GM23338 (cell line): ENCODE measurements at regions not wholly inside any gene's neighbourhood (a gene's known extent, or its start where the extent isn't known, plus 50 kb on each side); places are given as distances from the start of the nearest gene placed in this dataset.

ENCODE experiments used
- ATAC-seq: fragments of 200-7000 bp; cut with Tn5 transposase; 3 replicates; pipeline ENCODE4 v1.9.1; 2020
- DNase-seq: peaks from one replicate; pipeline ENCODE4 v3.0.0-alpha.2; 2015; ENCODE audit warnings: low spot score
- H2AFZ ChIP-seq: fragments of 200-600 bp; sonication (generic); 2 replicates; pipeline ENCODE4 v1.8.0; 2016; ENCODE audit warnings: antibody characterized with exemption, mild to moderate bottlenecking, moderate library complexity
- H3F3A ChIP-seq: fragments of 200-600 bp; sonication (generic); replicated peaks from 2 replicates; pipeline ENCODE4 v1.8.0; 2017; ENCODE audit warnings: antibody characterized with exemption, mixed run types, low read depth
- H3K27ac ChIP-seq: fragments of 200-600 bp; sonication (generic); 2 replicates; pipeline ENCODE4 v1.6.1; 2016; ENCODE audit warnings: low read depth
- H3K27me3 ChIP-seq: fragments of 200-600 bp; sonication (generic); 2 replicates; pipeline ENCODE4 v1.8.0; 2016; ENCODE audit warnings: mild to moderate bottlenecking, mixed run types, moderate library complexity; ENCODE audit not compliant: insufficient read depth
- H3K36me3 ChIP-seq: fragments of 200-600 bp; sonication (generic); 2 replicates; pipeline ENCODE4 v1.8.0; 2016; ENCODE audit warnings: mild to moderate bottlenecking; ENCODE audit not compliant: insufficient read depth
- H3K4me1 ChIP-seq: fragments of 200-600 bp; sonication (generic); 2 replicates; pipeline ENCODE4 v1.8.0; 2016; ENCODE audit warnings: mild to moderate bottlenecking, moderate library complexity; ENCODE audit not compliant: insufficient read depth
- H3K4me2 ChIP-seq: fragments of 200-600 bp; sonication (generic); 2 replicates; pipeline ENCODE4 v1.7.1; 2017; ENCODE audit warnings: mixed run types
- H3K4me3 ChIP-seq: fragments of 200-600 bp; sonication (generic); 2 replicates; pipeline ENCODE4 v1.6.1; 2016; ENCODE audit warnings: mixed run types
- H3K79me2 ChIP-seq: fragments of 200-600 bp; sonication (generic); replicated peaks from 2 replicates; pipeline ENCODE4 v1.8.0; 2017; ENCODE audit warnings: mild to moderate bottlenecking; ENCODE audit not compliant: insufficient read depth
- H3K9me2 ChIP-seq: fragments of 200-600 bp; sonication (generic); 2 replicates; pipeline ENCODE4 v1.8.0; 2017; ENCODE audit not compliant: insufficient read depth
- H4K20me1 ChIP-seq: fragments of 200-600 bp; sonication (generic); replicated peaks from 2 replicates; pipeline ENCODE4 v1.8.0; 2017; ENCODE audit warnings: mild to moderate bottlenecking; ENCODE audit not compliant: insufficient read depth
- H3K27ac Mint-ChIP-seq: 2 replicates; pipeline ENCODE4 v1.8.0; 2020; ENCODE audit warnings: inconsistent platforms, mild to moderate bottlenecking, moderate library complexity, mixed read lengths
- H3K27me3 Mint-ChIP-seq: 3 replicates; pipeline ENCODE4 v1.8.0; 2022; ENCODE audit warnings: low read depth, mild to moderate bottlenecking, moderate library complexity, mixed read lengths, inconsistent platforms; ENCODE audit not compliant: insufficient read depth, poor library complexity
- H3K36me3 Mint-ChIP-seq: 3 replicates; pipeline ENCODE4 v1.8.0; 2021; ENCODE audit warnings: low read depth, mild to moderate bottlenecking, inconsistent platforms, moderate library complexity, mixed read lengths
- H3K4me1 Mint-ChIP-seq: 3 replicates; pipeline ENCODE4 v1.8.0; 2020; ENCODE audit warnings: mild to moderate bottlenecking, inconsistent platforms, mixed read lengths
- H3K4me3 Mint-ChIP-seq: 3 replicates; pipeline ENCODE4 v1.8.0; 2021; ENCODE audit warnings: moderate library complexity, mild to moderate bottlenecking, inconsistent platforms, mixed read lengths
- H3K9me3 Mint-ChIP-seq: 3 replicates; pipeline ENCODE4 v1.8.0; 2020; ENCODE audit warnings: moderate library complexity, mild to moderate bottlenecking, inconsistent platforms, mixed read lengths
- CREB1 ChIP-seq: fragments of 250-450 bp; sonication (Bioruptor Pico); IDR thresholded peaks from 2 replicates; pipeline ENCODE4 v1.5.0; 2020; ENCODE audit warnings: low read depth, mild to moderate bottlenecking, moderate library complexity
- EZH2 ChIP-seq: fragments of 200-600 bp; sonication (generic); IDR thresholded peaks from one replicate; pipeline ENCODE4 v1.8.0; 2017; ENCODE audit warnings: antibody characterized with exemption, mild to moderate bottlenecking, low read depth; ENCODE audit not compliant: unreplicated experiment
- EZH2phosphoT487 ChIP-seq: fragments of 200-600 bp; sonication (generic); IDR thresholded peaks from one replicate; pipeline ENCODE4 v1.8.1; 2018; ENCODE audit warnings: antibody characterized with exemption; ENCODE audit not compliant: unreplicated experiment
- JUNB ChIP-seq: IDR thresholded peaks from one replicate; pipeline ENCODE4 v1.6.1; 2016; ENCODE audit warnings: antibody characterized with exemption; ENCODE audit not compliant: unreplicated experiment
- NANOG ChIP-seq: IDR thresholded peaks from 2 replicates; pipeline ENCODE4 v1.6.1; 2016; ENCODE audit warnings: antibody characterized with exemption, borderline replicate concordance
- POLR2AphosphoS5 ChIP-seq: IDR thresholded peaks from 2 replicates; pipeline ENCODE4 v1.6.1; 2016; ENCODE audit warnings: antibody characterized with exemption, low read depth
- STAT1 ChIP-seq: IDR thresholded peaks from one replicate; pipeline ENCODE4 v1.6.1; 2016; ENCODE audit warnings: antibody characterized with exemption; ENCODE audit not compliant: unreplicated experiment
- ZNF114 ChIP-seq: fragments of 250-450 bp; sonication (Bioruptor Pico); IDR thresholded peaks from 2 replicates; pipeline ENCODE4 v1.5.0; 2020; ENCODE audit warnings: mild to moderate bottlenecking, moderate library complexity
- ZNF331 ChIP-seq: fragments of 250-450 bp; sonication (Bioruptor Pico); IDR thresholded peaks from 2 replicates; pipeline ENCODE4 v1.5.0; 2020; ENCODE audit warnings: low read depth, mild to moderate bottlenecking, moderate library complexity
- TF ChIP-seq, protein P1 (sequence below): IDR thresholded peaks from 2 replicates; pipeline ENCODE4 v1.6.1; 2016; ENCODE audit warnings: antibody characterized with exemption
- TF ChIP-seq, protein P2 (sequence below), 2 experiments: fragments of 200-600 bp in 1 of 2; sonication (generic) in 1 of 2; conservative IDR thresholded peaks; 2 replicates each; pipeline versions ENCODE4 v1.5.1 to v1.6.1; 2016 to 2017; ENCODE audit warnings: antibody characterized with exemption in 2 of 2, low read depth in 2 of 2, mild to moderate bottlenecking in 2 of 2, moderate library complexity in 1 of 2
- TF ChIP-seq, protein P3 (sequence below): fragments of 250-450 bp; sonication (Bioruptor Pico); IDR thresholded peaks from 2 replicates; pipeline ENCODE4 v1.5.0; 2020; ENCODE audit warnings: mild to moderate bottlenecking, moderate library complexity
- TF ChIP-seq, protein P4 (sequence below): IDR thresholded peaks from one replicate; pipeline ENCODE4 v1.6.1; 2018; ENCODE audit warnings: antibody characterized with exemption; ENCODE audit not compliant: unreplicated experiment

DNA sequence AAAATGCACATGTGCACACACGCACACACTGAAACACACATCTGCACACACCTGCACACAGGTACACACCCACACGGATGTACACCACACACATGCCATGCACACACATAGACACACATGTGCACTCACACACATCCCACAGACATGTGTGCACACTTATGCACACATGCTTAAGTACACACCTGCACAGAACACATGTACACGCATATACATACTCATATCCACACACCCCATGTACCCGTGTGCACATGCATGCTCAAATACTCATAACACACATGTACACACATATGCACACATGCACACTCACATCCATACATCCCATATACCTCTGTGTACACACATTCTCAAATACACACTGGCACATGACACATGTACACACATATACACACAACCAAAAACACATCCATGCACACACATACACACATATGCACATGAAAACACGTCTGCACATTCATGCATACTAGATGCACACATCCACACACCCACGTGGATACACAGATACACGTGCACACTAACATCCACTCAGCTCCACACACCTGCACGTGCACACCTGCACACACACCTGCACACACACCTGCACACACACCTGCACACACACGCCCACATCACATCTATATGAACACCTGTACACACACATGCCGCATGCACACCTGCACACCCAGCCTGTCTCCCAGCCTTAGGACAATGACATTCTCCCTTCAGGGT, 336.7 kb downstream of the ADGRD1 start:
- Histone ChIP-seq H3K4me1 (no peaks in the 10 kb centered on the region), H4K20me1 (no peaks in the 10 kb centered on the region), H3K79me2 (no peaks in the 10 kb centered on the region), H3F3A (no peaks in the 10 kb centered on the region), H3K4me3 (no peak overlapping the region), H3K27ac (no peak overlapping the region), H3K9me2 (no peaks in the 10 kb centered on the region), H3K36me3 (no peaks in the 10 kb centered on the region), H2AFZ (no peak overlapping the region), H3K27me3 (no peaks in the 10 kb centered on the region), H3K4me2 (no peak overlapping the region)
- TF ChIP-seq ZNF114 (CRISPR knock-in tag), result no peak
- TF ChIP-seq, protein P1, sequence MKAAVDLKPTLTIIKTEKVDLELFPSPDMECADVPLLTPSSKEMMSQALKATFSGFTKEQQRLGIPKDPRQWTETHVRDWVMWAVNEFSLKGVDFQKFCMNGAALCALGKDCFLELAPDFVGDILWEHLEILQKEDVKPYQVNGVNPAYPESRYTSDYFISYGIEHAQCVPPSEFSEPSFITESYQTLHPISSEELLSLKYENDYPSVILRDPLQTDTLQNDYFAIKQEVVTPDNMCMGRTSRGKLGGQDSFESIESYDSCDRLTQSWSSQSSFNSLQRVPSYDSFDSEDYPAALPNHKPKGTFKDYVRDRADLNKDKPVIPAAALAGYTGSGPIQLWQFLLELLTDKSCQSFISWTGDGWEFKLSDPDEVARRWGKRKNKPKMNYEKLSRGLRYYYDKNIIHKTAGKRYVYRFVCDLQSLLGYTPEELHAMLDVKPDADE, result no peak
- no peak for TF ChIP-seq ZNF331 (CRISPR knock-in tag)
- TF ChIP-seq JUNB, result no peak
- TF ChIP-seq EZH2, result no peak
- TF ChIP-seq, protein P2, sequence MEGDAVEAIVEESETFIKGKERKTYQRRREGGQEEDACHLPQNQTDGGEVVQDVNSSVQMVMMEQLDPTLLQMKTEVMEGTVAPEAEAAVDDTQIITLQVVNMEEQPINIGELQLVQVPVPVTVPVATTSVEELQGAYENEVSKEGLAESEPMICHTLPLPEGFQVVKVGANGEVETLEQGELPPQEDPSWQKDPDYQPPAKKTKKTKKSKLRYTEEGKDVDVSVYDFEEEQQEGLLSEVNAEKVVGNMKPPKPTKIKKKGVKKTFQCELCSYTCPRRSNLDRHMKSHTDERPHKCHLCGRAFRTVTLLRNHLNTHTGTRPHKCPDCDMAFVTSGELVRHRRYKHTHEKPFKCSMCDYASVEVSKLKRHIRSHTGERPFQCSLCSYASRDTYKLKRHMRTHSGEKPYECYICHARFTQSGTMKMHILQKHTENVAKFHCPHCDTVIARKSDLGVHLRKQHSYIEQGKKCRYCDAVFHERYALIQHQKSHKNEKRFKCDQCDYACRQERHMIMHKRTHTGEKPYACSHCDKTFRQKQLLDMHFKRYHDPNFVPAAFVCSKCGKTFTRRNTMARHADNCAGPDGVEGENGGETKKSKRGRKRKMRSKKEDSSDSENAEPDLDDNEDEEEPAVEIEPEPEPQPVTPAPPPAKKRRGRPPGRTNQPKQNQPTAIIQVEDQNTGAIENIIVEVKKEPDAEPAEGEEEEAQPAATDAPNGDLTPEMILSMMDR (conservative IDR thresholded peaks at IDR 0.05; ENCODE audit: low read depth in 2 of 2), result no peak
- TF ChIP-seq CREB1, result no peak
- TF ChIP-seq POLR2AphosphoS5, result no peak
- TF ChIP-seq, protein P3, sequence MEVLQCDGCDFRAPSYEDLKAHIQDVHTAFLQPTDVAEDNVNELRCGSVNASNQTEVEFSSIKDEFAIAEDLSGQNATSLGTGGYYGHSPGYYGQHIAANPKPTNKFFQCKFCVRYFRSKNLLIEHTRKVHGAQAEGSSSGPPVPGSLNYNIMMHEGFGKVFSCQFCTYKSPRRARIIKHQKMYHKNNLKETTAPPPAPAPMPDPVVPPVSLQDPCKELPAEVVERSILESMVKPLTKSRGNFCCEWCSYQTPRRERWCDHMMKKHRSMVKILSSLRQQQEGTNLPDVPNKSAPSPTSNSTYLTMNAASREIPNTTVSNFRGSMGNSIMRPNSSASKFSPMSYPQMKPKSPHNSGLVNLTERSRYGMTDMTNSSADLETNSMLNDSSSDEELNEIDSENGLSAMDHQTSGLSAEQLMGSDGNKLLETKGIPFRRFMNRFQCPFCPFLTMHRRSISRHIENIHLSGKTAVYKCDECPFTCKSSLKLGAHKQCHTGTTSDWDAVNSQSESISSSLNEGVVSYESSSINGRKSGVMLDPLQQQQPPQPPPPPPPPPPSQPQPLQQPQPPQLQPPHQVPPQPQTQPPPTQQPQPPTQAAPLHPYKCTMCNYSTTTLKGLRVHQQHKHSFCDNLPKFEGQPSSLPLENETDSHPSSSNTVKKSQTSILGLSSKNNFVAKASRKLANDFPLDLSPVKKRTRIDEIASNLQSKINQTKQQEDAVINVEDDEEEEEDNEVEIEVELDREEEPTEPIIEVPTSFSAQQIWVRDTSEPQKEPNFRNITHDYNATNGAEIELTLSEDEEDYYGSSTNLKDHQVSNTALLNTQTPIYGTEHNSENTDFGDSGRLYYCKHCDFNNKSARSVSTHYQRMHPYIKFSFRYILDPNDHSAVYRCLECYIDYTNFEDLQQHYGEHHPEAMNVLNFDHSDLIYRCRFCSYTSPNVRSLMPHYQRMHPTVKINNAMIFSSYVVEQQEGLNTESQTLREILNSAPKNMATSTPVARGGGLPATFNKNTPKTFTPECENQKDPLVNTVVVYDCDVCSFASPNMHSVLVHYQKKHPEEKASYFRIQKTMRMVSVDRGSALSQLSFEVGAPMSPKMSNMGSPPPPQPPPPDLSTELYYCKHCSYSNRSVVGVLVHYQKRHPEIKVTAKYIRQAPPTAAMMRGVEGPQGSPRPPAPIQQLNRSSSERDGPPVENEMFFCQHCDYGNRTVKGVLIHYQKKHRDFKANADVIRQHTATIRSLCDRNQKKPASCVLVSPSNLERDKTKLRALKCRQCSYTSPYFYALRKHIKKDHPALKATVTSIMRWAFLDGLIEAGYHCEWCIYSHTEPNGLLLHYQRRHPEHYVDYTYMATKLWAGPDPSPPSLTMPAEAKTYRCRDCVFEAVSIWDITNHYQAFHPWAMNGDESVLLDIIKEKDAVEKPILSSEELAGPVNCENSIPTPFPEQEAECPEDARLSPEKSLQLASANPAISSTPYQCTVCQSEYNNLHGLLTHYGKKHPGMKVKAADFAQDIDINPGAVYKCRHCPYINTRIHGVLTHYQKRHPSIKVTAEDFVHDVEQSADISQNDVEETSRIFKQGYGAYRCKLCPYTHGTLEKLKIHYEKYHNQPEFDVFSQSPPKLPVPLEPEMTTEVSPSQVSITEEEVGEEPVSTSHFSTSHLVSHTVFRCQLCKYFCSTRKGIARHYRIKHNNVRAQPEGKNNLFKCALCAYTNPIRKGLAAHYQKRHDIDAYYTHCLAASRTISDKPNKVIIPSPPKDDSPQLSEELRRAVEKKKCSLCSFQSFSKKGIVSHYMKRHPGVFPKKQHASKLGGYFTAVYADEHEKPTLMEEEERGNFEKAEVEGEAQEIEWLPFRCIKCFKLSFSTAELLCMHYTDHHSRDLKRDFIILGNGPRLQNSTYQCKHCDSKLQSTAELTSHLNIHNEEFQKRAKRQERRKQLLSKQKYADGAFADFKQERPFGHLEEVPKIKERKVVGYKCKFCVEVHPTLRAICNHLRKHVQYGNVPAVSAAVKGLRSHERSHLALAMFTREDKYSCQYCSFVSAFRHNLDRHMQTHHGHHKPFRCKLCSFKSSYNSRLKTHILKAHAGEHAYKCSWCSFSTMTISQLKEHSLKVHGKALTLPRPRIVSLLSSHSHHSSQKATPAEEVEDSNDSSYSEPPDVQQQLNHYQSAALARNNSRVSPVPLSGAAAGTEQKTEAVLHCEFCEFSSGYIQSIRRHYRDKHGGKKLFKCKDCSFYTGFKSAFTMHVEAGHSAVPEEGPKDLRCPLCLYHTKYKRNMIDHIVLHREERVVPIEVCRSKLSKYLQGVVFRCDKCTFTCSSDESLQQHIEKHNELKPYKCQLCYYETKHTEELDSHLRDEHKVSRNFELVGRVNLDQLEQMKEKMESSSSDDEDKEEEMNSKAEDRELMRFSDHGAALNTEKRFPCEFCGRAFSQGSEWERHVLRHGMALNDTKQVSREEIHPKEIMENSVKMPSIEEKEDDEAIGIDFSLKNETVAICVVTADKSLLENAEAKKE (CRISPR knock-in tag), result no peak
- TF ChIP-seq NANOG, result no peak
- TF ChIP-seq, protein P4, sequence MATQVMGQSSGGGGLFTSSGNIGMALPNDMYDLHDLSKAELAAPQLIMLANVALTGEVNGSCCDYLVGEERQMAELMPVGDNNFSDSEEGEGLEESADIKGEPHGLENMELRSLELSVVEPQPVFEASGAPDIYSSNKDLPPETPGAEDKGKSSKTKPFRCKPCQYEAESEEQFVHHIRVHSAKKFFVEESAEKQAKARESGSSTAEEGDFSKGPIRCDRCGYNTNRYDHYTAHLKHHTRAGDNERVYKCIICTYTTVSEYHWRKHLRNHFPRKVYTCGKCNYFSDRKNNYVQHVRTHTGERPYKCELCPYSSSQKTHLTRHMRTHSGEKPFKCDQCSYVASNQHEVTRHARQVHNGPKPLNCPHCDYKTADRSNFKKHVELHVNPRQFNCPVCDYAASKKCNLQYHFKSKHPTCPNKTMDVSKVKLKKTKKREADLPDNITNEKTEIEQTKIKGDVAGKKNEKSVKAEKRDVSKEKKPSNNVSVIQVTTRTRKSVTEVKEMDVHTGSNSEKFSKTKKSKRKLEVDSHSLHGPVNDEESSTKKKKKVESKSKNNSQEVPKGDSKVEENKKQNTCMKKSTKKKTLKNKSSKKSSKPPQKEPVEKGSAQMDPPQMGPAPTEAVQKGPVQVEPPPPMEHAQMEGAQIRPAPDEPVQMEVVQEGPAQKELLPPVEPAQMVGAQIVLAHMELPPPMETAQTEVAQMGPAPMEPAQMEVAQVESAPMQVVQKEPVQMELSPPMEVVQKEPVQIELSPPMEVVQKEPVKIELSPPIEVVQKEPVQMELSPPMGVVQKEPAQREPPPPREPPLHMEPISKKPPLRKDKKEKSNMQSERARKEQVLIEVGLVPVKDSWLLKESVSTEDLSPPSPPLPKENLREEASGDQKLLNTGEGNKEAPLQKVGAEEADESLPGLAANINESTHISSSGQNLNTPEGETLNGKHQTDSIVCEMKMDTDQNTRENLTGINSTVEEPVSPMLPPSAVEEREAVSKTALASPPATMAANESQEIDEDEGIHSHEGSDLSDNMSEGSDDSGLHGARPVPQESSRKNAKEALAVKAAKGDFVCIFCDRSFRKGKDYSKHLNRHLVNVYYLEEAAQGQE, result no peak
- TF ChIP-seq STAT1, result no peak
- TF ChIP-seq EZH2phosphoT487, result no peak
- H3K4me1 Mint-ChIP-seq, result peaks cover 6% of the 10 kb centered on the region
- no peak for DNase-seq
- no peak for ATAC-seq
- H3K36me3 Mint-ChIP-seq, result no peaks in the 10 kb centered on the region
- no peak overlapping the region for H3K4me3 Mint-ChIP-seq
- no peaks in the 10 kb centered on the region; the same call in 2 of the 3 replicates for H3K9me3 Mint-ChIP-seq
- no peak overlapping the region for H3K27ac Mint-ChIP-seq
- H3K27me3 Mint-ChIP-seq, result peaks cover 10% of the 10 kb centered on the region
